GM18909 (cell line): ENCODE measurements at regions not wholly inside any gene's neighbourhood (a gene's known extent, or its start where the extent isn't known, plus 50 kb on each side); places are given as distances from the start of the nearest gene placed in this dataset.

Experiments
- ATAC-seq: cut with Tn5 transposase; IDR thresholded peaks from one replicate; pipeline ENCODE4 v1.9.1; 2021; ENCODE audit warnings: mild to moderate bottlenecking; ENCODE audit not compliant: unreplicated experiment, poor library complexity

- ATAC-seq, result no peak
Measured at GRCh38 chr13:34570698-34571353, 371.2 kb upstream of the NBEA start.

GRCh38 chr13:34571716-34572115, 370.4 kb upstream of the NBEA start:
- no peak for ATAC-seq

GRCh38 chr13:34577051-34577450, 365.0 kb upstream of the NBEA start:
- ATAC-seq, result no peak

GRCh38 chr13:34578471-34578870, 363.6 kb upstream of the NBEA start:
- no peak for ATAC-seq

GRCh38 chr13:34578917-34579316, 363.2 kb upstream of the NBEA start:
- ATAC-seq, result no peak

- no peak for ATAC-seq
Measured at GRCh38 chr13:34583181-34583580, 358.9 kb upstream of the NBEA start.

GRCh38 chr13:34587576-34587975, 354.5 kb upstream of the NBEA start:
- ATAC-seq, result no peak

GRCh38 chr13:34588362-34588761, 353.7 kb upstream of the NBEA start:
- ATAC-seq, result no peak

GRCh38 chr13:34589581-34589980, 352.5 kb upstream of the NBEA start:
- ATAC-seq, result no peak

- no peak for ATAC-seq
Measured at GRCh38 chr13:34591129-34591528, 350.9 kb upstream of the NBEA start.

GRCh38 chr13:34591900-34592529, 350.1 kb upstream of the NBEA start:
- ATAC-seq, result no peak

GRCh38 chr13:34593658-34594057, 348.4 kb upstream of the NBEA start:
- ATAC-seq, result no peak

- ATAC-seq, result no peak
Measured at GRCh38 chr13:34594507-34594906, 347.6 kb upstream of the NBEA start.

- ATAC-seq, result no peak
Measured at GRCh38 chr13:34608331-34608730, 333.7 kb upstream of the NBEA start.

- no peak for ATAC-seq
Measured at GRCh38 chr13:34611671-34612070, 330.4 kb upstream of the NBEA start.

- ATAC-seq, result no peak
Measured at GRCh38 chr13:34617473-34618083, 324.5 kb upstream of the NBEA start.

- no peak for ATAC-seq
Measured at GRCh38 chr13:34618654-34619053, 323.4 kb upstream of the NBEA start.

GRCh38 chr13:34619326-34619725, 322.7 kb upstream of the NBEA start:
- no peak for ATAC-seq

- no peak for ATAC-seq
Measured at GRCh38 chr13:34620074-34620850, 321.8 kb upstream of the NBEA start.

- ATAC-seq, result no peak
Measured at GRCh38 chr13:34620862-34621261, 321.2 kb upstream of the NBEA start.

GRCh38 chr13:34623331-34623730, 318.7 kb upstream of the NBEA start:
- no peak for ATAC-seq
